ENCODE measurements at regions not wholly inside any gene's neighbourhood (a gene's known extent, or its start where the extent isn't known, plus 50 kb on each side); places are given as distances from the start of the nearest gene placed in this dataset.

GRCh38 chr4:171759274-171759673, 53.9 kb upstream of the GALNTL6 start:
- no peaks in the 10 kb centered on the region for H3K27me3 ChIP-seq (ENCODE audit: insufficient read depth, low read length)
- no peaks in the 10 kb centered on the region for H3K4me1 ChIP-seq (ENCODE audit: insufficient read depth, low read length)
- H3K4me3 ChIP-seq (ENCODE audit: low read length) = no peak overlapping the region
- no peak overlapping the region for H2AFZ ChIP-seq (ENCODE audit: low read depth, low read length)
- H3K9me3 ChIP-seq (ENCODE audit: low read length) = no peaks in the 10 kb centered on the region
- H3K36me3 ChIP-seq (ENCODE audit: insufficient read depth, low read length) = no peaks in the 10 kb centered on the region

- H3K27me3 ChIP-seq (ENCODE audit: insufficient read depth, low read length) = no peaks in the 10 kb centered on the region
- H3K9me3 ChIP-seq (ENCODE audit: low read length) = no peaks in the 10 kb centered on the region
- no peak overlapping the region for H3K4me3 ChIP-seq (ENCODE audit: low read length)
- H3K36me3 ChIP-seq (ENCODE audit: insufficient read depth, low read length) = no peaks in the 10 kb centered on the region
- H2AFZ ChIP-seq (ENCODE audit: low read depth, low read length) = no peak overlapping the region
- H3K4me1 ChIP-seq (ENCODE audit: insufficient read depth, low read length) = no peaks in the 10 kb centered on the region
Observed at GRCh38 chr4:171751538-171751937, 61.7 kb upstream of the GALNTL6 start.

GRCh38 chr4:171746418-171746817, 66.8 kb upstream of the GALNTL6 start:
- Histone ChIP-seq H2AFZ (ENCODE audit: low read depth, low read length) (no peak overlapping the region), H3K36me3 (ENCODE audit: insufficient read depth, low read length) (no peaks in the 10 kb centered on the region), H3K4me3 (ENCODE audit: low read length) (no peak overlapping the region), H3K9me3 (ENCODE audit: low read length) (no peaks in the 10 kb centered on the region), H3K27me3 (ENCODE audit: insufficient read depth, low read length) (no peaks in the 10 kb centered on the region), H3K4me1 (ENCODE audit: insufficient read depth, low read length) (no peaks in the 10 kb centered on the region)

- Histone ChIP-seq H3K36me3 (ENCODE audit: insufficient read depth, low read length) (no peaks in the 10 kb centered on the region), H3K9me3 (ENCODE audit: low read length) (no peaks in the 10 kb centered on the region), H3K4me1 (ENCODE audit: insufficient read depth, low read length) (no peaks in the 10 kb centered on the region), H2AFZ (ENCODE audit: low read depth, low read length) (no peak overlapping the region), H3K4me3 (ENCODE audit: low read length) (no peak overlapping the region), H3K27me3 (ENCODE audit: insufficient read depth, low read length) (no peaks in the 10 kb centered on the region)
Observed at GRCh38 chr4:171742436-171742835, 70.8 kb upstream of the GALNTL6 start.

GRCh38 chr4:171727185-171727584, 86.0 kb upstream of the GALNTL6 start:
- H3K4me1 ChIP-seq (ENCODE audit: insufficient read depth, low read length) = no peaks in the 10 kb centered on the region
- no peak overlapping the region for H3K4me3 ChIP-seq (ENCODE audit: low read length)
- H3K9me3 ChIP-seq (ENCODE audit: low read length) = no peaks in the 10 kb centered on the region
- no peak overlapping the region for H2AFZ ChIP-seq (ENCODE audit: low read depth, low read length)
- H3K27me3 ChIP-seq (ENCODE audit: insufficient read depth, low read length) = no peaks in the 10 kb centered on the region
- H3K36me3 ChIP-seq (ENCODE audit: insufficient read depth, low read length) = no peaks in the 10 kb centered on the region

GRCh38 chr4:171721937-171722336, 91.3 kb upstream of the GALNTL6 start:
- H3K36me3 ChIP-seq (ENCODE audit: insufficient read depth, low read length) = no peaks in the 10 kb centered on the region

GRCh38 chr4:171719691-171720090, 93.5 kb upstream of the GALNTL6 start:
- no peak overlapping the region for H2AFZ ChIP-seq (ENCODE audit: low read depth, low read length)

More at GRCh38 chr4:171721937-171722336, 91.3 kb upstream of the GALNTL6 start:
- Histone ChIP-seq H2AFZ (ENCODE audit: low read depth, low read length) (no peak overlapping the region), H3K27me3 (ENCODE audit: insufficient read depth, low read length) (no peaks in the 10 kb centered on the region), H3K4me1 (ENCODE audit: insufficient read depth, low read length) (no peaks in the 10 kb centered on the region), H3K9me3 (ENCODE audit: low read length) (no peaks in the 10 kb centered on the region), H3K4me3 (ENCODE audit: low read length) (no peak overlapping the region)

GRCh38 chr4:171718665-171719064, 94.5 kb upstream of the GALNTL6 start:
- H3K9me3 ChIP-seq (ENCODE audit: low read length) = no peaks in the 10 kb centered on the region
- no peak overlapping the region for H2AFZ ChIP-seq (ENCODE audit: low read depth, low read length)
- no peaks in the 10 kb centered on the region for H3K36me3 ChIP-seq (ENCODE audit: insufficient read depth, low read length)
- no peaks in the 10 kb centered on the region for H3K4me1 ChIP-seq (ENCODE audit: insufficient read depth, low read length)
- no peaks in the 10 kb centered on the region for H3K27me3 ChIP-seq (ENCODE audit: insufficient read depth, low read length)
- H3K4me3 ChIP-seq (ENCODE audit: low read length) = no peak overlapping the region

More at GRCh38 chr4:171719691-171720090, 93.5 kb upstream of the GALNTL6 start:
- Histone ChIP-seq H3K4me3 (ENCODE audit: low read length) (no peak overlapping the region), H3K9me3 (ENCODE audit: low read length) (no peaks in the 10 kb centered on the region), H3K4me1 (ENCODE audit: insufficient read depth, low read length) (no peaks in the 10 kb centered on the region), H3K36me3 (ENCODE audit: insufficient read depth, low read length) (no peaks in the 10 kb centered on the region), H3K27me3 (ENCODE audit: insufficient read depth, low read length) (no peaks in the 10 kb centered on the region)

- Histone ChIP-seq H3K9me3 (ENCODE audit: low read length) (no peaks in the 10 kb centered on the region), H3K27me3 (ENCODE audit: insufficient read depth, low read length) (no peaks in the 10 kb centered on the region), H3K36me3 (ENCODE audit: insufficient read depth, low read length) (no peaks in the 10 kb centered on the region), H2AFZ (ENCODE audit: low read depth, low read length) (no peak overlapping the region), H3K4me1 (ENCODE audit: insufficient read depth, low read length) (no peaks in the 10 kb centered on the region), H3K4me3 (ENCODE audit: low read length) (no peak overlapping the region)
Observed at GRCh38 chr4:171718069-171718468, 95.1 kb upstream of the GALNTL6 start.

GRCh38 chr4:171717231-171717741, 95.9 kb upstream of the GALNTL6 start:
- Histone ChIP-seq H2AFZ (ENCODE audit: low read depth, low read length) (no peak overlapping the region), H3K27me3 (ENCODE audit: insufficient read depth, low read length) (no peaks in the 10 kb centered on the region), H3K4me3 (ENCODE audit: low read length) (no peak overlapping the region), H3K9me3 (ENCODE audit: low read length) (no peaks in the 10 kb centered on the region), H3K36me3 (ENCODE audit: insufficient read depth, low read length) (no peaks in the 10 kb centered on the region), H3K4me1 (ENCODE audit: insufficient read depth, low read length) (no peaks in the 10 kb centered on the region)

- Histone ChIP-seq H2AFZ (ENCODE audit: low read depth, low read length) (no peak overlapping the region), H3K4me1 (ENCODE audit: insufficient read depth, low read length) (peaks cover under 1% of the 10 kb centered on the region), H3K9me3 (ENCODE audit: low read length) (no peaks in the 10 kb centered on the region), H3K36me3 (ENCODE audit: insufficient read depth, low read length) (no peaks in the 10 kb centered on the region), H3K27me3 (ENCODE audit: insufficient read depth, low read length) (no peaks in the 10 kb centered on the region), H3K4me3 (ENCODE audit: low read length) (no peak overlapping the region)
Observed at GRCh38 chr4:171715973-171716372, 97.2 kb upstream of the GALNTL6 start.

- no peaks in the 10 kb centered on the region for H3K36me3 ChIP-seq (ENCODE audit: insufficient read depth, low read length)
Observed at GRCh38 chr4:171714791-171715454, 98.3 kb upstream of the GALNTL6 start.

GRCh38 chr4:171710743-171711142, 102.5 kb upstream of the GALNTL6 start:
- Histone ChIP-seq H3K4me1 (ENCODE audit: insufficient read depth, low read length) (peaks cover 5% of the 10 kb centered on the region), H3K27me3 (ENCODE audit: insufficient read depth, low read length) (no peaks in the 10 kb centered on the region), H3K36me3 (ENCODE audit: insufficient read depth, low read length) (no peaks in the 10 kb centered on the region)

More at GRCh38 chr4:171714791-171715454, 98.3 kb upstream of the GALNTL6 start:
- Histone ChIP-seq H2AFZ (ENCODE audit: low read depth, low read length) (no peak overlapping the region), H3K27me3 (ENCODE audit: insufficient read depth, low read length) (no peaks in the 10 kb centered on the region), H3K4me1 (ENCODE audit: insufficient read depth, low read length) (peaks cover 5% of the 10 kb centered on the region), H3K4me3 (ENCODE audit: low read length) (no peak overlapping the region), H3K9me3 (ENCODE audit: low read length) (no peaks in the 10 kb centered on the region)

More at GRCh38 chr4:171710743-171711142, 102.5 kb upstream of the GALNTL6 start:
- H3K4me3 ChIP-seq (ENCODE audit: low read length) = no peak overlapping the region
- no peak overlapping the region for H2AFZ ChIP-seq (ENCODE audit: low read depth, low read length)
- no peaks in the 10 kb centered on the region for H3K9me3 ChIP-seq (ENCODE audit: low read length)
